DOHH2 (cell line): ENCODE measurements at regions not wholly inside any gene's neighbourhood (a gene's known extent, or its start where the extent isn't known, plus 50 kb on each side); places are given as distances from the start of the nearest gene placed in this dataset.

Experiments
- CTCF ChIP-seq: fragments of 200-600 bp; sonication (generic); IDR thresholded peaks from one replicate; pipeline ENCODE4 v1.5.1; 2014; ENCODE audit warnings: antibody characterized with exemption, mild to moderate bottlenecking, low read depth, low read length; ENCODE audit not compliant: poor library complexity, severe bottlenecking
- EZH2phosphoT487 ChIP-seq: fragments of 200-600 bp; sonication (generic); IDR thresholded peaks from 2 replicates; pipeline ENCODE4 v1.6.1; 2017; ENCODE audit warnings: borderline replicate concordance, mild to moderate bottlenecking, antibody characterized with exemption, low read length, moderate library complexity, mixed read lengths

- TF ChIP-seq CTCF (peak; percentile 42), EZH2phosphoT487 (no peak)
Measured at GRCh38 chr7:49483142-49483541, 290.3 kb upstream of the VWC2 start.
